Astrocyte (in vitro differentiated cells and primary cell): ENCODE measurements at regions not wholly inside any gene's neighbourhood (a gene's known extent, or its start where the extent isn't known, plus 50 kb on each side); places are given as distances from the start of the nearest gene placed in this dataset.

Experiments
- CTCF ChIP-seq: IDR thresholded peaks from 2 replicates; pipeline ENCODE4 v1.5.1; 2011; ENCODE audit warnings: low read depth, mild to moderate bottlenecking, inconsistent platforms, low read length, moderate library complexity; ENCODE audit not compliant: insufficient read depth
- EZH2 ChIP-seq: IDR thresholded peaks from 2 replicates; pipeline ENCODE4 v1.6.1; 2012; ENCODE audit warnings: mild to moderate bottlenecking, low read length, inconsistent platforms; ENCODE audit not compliant: insufficient read depth

DNA sequence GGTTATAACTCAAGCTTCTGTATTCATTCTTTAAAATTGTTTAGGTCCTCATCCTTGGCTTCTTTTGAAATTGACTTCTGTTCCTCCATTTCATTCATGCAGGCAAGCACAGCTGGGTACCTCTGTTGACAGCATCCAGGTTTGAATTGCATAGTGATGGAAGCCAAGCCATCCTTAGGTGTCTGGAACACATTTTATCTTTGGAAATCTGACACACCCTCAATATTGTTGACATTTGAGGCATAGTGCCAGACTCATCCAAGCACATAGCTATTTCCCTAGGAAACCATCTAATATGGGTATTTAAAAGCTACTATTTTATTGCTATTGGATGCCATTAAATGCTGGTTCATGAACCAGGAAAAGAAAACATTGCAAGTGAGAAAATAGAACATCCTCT lies 142.1 kb upstream of the PTPRZ1 start:
- TF ChIP-seq CTCF (no peak), EZH2 (no peak)
